ENCODE measurements at regions not wholly inside any gene's neighbourhood (a gene's known extent, or its start where the extent isn't known, plus 50 kb on each side); places are given as distances from the start of the nearest gene placed in this dataset.

DNA sequence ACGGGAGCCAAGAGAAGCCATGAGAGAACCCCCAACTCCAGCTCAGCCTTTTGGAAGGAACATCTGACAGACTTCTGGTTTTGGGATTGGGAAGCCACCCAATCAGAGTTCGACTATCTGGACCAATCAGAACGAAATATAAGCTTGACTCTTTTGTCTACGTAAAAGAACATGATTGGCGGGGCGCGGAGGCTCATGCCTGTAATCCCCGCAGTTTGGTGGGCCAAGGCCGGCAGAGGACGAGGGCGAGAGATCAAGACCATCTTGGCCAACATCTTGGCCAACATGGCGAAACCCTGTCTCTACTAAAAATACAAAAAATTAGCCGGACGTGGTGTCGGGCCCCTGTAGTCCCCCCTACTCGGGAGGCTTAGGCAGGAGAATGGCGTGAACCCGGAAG, 380.3 kb downstream of the TBL1XR1 start:
- TF ChIP-seq CTCF (conservative IDR thresholded peaks at IDR 0.05; ENCODE audit: low read depth, low read length): no peak
- TF ChIP-seq EZH2 (IDR thresholded peaks at IDR 0.05; ENCODE audit: borderline replicate concordance, low read depth, low read length, poor library complexity, severe bottlenecking): no peak
